ENCODE measurements at regions not wholly inside any gene's neighbourhood (a gene's known extent, or its start where the extent isn't known, plus 50 kb on each side); places are given as distances from the start of the nearest gene placed in this dataset.

DNA sequence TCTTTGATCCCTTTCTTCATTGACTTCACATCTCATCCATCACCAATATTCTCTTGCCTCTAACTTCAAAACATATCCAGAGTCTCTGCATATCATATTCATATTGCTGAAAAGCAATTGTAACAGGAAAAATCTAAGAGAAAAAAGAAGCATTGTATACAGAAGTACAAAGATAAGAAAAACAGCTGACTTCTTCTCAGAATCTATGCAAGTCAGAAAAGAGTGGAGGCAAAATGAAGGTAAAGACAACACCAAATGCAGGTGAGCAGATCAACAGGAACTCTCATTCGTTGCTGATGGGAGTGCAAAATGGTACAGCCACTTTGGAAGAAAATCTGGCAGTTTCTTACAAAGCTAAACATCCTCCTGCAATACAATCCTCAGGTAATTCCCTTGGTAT is 155.6 kb downstream of the PHF2 start:
- TF ChIP-seq, protein P1, sequence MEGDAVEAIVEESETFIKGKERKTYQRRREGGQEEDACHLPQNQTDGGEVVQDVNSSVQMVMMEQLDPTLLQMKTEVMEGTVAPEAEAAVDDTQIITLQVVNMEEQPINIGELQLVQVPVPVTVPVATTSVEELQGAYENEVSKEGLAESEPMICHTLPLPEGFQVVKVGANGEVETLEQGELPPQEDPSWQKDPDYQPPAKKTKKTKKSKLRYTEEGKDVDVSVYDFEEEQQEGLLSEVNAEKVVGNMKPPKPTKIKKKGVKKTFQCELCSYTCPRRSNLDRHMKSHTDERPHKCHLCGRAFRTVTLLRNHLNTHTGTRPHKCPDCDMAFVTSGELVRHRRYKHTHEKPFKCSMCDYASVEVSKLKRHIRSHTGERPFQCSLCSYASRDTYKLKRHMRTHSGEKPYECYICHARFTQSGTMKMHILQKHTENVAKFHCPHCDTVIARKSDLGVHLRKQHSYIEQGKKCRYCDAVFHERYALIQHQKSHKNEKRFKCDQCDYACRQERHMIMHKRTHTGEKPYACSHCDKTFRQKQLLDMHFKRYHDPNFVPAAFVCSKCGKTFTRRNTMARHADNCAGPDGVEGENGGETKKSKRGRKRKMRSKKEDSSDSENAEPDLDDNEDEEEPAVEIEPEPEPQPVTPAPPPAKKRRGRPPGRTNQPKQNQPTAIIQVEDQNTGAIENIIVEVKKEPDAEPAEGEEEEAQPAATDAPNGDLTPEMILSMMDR (IDR thresholded peaks at IDR 0.05) = no peak
- no peak for TF ChIP-seq EZH2 (IDR thresholded peaks at IDR 0.05; ENCODE audit: borderline replicate concordance, insufficient read depth, low read depth, low read length, poor library complexity, severe bottlenecking)

Measured in B cell (primary cell).